ENCODE measurements at regions not wholly inside any gene's neighbourhood (a gene's known extent, or its start where the extent isn't known, plus 50 kb on each side); places are given as distances from the start of the nearest gene placed in this dataset.
A peak's percentile ranks its signal among the peaks of the same experiment; 100 is the strongest.

DNA sequence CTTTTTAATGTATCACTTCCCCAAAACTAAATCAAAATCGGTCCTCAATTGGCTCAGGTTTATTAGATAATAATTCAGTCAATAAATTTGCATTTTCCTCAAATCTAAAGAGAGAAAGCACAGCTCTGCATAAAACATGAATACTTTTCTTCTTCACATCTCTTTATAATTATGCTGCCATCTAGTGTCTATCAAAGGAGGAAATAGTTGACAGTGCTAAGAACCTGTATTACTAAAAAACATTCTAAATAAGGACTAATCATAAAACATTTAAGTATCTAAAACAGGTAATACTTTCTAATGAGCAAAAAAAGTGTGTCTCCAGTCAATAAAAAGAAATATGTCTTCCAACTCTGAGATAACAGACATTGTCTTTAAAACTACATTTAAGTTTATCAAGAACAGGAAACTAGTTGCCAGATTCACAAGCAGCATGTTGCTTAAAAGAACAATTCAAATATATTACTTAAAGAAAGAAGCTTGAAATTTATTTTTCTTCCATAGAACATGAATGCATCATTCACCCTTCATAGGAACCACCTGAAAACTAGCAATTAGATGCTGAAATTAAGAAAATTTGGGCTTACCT is 56.5 kb upstream of the DST start:
- TF ChIP-seq, protein P1, sequence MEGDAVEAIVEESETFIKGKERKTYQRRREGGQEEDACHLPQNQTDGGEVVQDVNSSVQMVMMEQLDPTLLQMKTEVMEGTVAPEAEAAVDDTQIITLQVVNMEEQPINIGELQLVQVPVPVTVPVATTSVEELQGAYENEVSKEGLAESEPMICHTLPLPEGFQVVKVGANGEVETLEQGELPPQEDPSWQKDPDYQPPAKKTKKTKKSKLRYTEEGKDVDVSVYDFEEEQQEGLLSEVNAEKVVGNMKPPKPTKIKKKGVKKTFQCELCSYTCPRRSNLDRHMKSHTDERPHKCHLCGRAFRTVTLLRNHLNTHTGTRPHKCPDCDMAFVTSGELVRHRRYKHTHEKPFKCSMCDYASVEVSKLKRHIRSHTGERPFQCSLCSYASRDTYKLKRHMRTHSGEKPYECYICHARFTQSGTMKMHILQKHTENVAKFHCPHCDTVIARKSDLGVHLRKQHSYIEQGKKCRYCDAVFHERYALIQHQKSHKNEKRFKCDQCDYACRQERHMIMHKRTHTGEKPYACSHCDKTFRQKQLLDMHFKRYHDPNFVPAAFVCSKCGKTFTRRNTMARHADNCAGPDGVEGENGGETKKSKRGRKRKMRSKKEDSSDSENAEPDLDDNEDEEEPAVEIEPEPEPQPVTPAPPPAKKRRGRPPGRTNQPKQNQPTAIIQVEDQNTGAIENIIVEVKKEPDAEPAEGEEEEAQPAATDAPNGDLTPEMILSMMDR (IDR thresholded peaks at IDR 0.05), result peak in 3 of 6 experiments; percentile 44 to 57 (median 48)
- TF ChIP-seq POLR2A (IDR thresholded peaks at IDR 0.05), result no peak

Measured in thyroid gland (tissue), 4 donors.